Prostate gland (tissue), 2 donors: ENCODE measurements at regions not wholly inside any gene's neighbourhood (a gene's known extent, or its start where the extent isn't known, plus 50 kb on each side); places are given as distances from the start of the nearest gene placed in this dataset.

Experiments used
- CTCF ChIP-seq, 4 experiments: fragments of 200-600 bp in 2 of 4; fragments of 450-650 bp in 2 of 4; sonication (generic) in 2 of 4; IDR thresholded peaks; 1 replicate in 3 of 4; 2 replicates in 1 of 4; pipeline ENCODE4 v1.5.1; 2016 to 2019; ENCODE audit warnings: antibody characterized with exemption in 4 of 4, mild to moderate bottlenecking in 2 of 4, moderate library complexity in 2 of 4
- POLR2A ChIP-seq: fragments of 450-650 bp; IDR thresholded peaks from one replicate; pipeline ENCODE4 v1.6.1; 2016; ENCODE audit warnings: antibody characterized with exemption, mild to moderate bottlenecking
- POLR2AphosphoS5 ChIP-seq: sonication (generic); formaldehyde crosslinking; IDR thresholded peaks from one replicate; pipeline ENCODE4 v1.6.1; 2017; ENCODE audit warnings: antibody characterized with exemption

DNA sequence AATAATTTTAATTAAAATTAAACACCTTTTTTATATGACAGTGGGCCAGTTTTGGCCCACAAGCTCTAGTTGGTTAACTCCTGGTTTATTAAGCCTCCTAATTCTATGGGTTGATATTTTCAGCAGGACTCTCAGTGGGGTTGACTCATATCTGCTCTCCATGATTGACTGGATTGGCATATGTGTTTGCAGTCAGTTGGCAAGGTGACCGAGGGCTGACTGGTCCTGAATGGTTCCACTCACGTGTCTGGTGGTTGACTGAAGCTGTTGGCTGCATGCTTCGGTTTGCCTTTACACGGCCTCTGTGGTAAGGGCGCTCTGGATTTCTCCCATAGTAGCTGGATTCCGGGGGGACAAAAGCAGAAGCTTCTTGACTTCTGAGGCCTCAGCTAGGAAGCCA, 65.3 kb upstream of the ZNF280D start:
- TF ChIP-seq CTCF (IDR thresholded peaks at IDR 0.05) (no peak), POLR2A (no peak), POLR2AphosphoS5 (no peak)
